ENCODE measurements at regions not wholly inside any gene's neighbourhood (a gene's known extent, or its start where the extent isn't known, plus 50 kb on each side); places are given as distances from the start of the nearest gene placed in this dataset.

DNA sequence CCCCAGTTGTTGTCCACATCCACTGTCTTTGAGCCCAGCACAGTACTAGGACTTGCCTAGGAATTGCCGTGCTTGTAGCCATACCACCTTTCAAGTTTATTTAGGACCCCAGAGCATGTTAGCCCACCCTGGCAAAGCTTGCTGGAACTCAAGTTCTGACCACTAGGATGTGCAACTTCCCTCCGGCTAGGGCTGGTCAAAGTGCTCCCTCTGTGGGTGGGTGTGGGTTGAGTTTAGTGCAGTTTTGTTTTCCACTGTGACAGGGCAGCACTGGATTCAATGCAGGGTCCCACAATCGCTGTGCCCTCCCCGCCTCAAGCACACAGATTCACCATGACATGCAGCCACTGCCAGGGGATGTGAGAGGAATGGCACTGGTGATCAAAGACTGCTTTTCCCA is 96.0 kb downstream of the RASGEF1B start:
- Histone ChIP-seq H2AFZ (ENCODE audit: low read depth, low read length) (no peak overlapping the region), H3K9me3 (ENCODE audit: insufficient read depth, low read length) (no peaks in the 10 kb centered on the region), H3K4me3 (ENCODE audit: low read length) (no peak overlapping the region), H3K79me2 (ENCODE audit: low read length) (no peaks in the 10 kb centered on the region), H3K27ac (ENCODE audit: low read length) (no peak overlapping the region), H3K27me3 (ENCODE audit: low read depth, low read length) (no peaks in the 10 kb centered on the region), H3K4me2 (ENCODE audit: low read length) (no peak overlapping the region), H4K20me1 (ENCODE audit: insufficient read depth, low read length) (no peaks in the 10 kb centered on the region), H3K9ac (ENCODE audit: low read length) (no peak overlapping the region), H3K36me3 (replicated peaks; ENCODE audit: low read depth, low read length) (no peaks in the 10 kb centered on the region), H3K4me1 (ENCODE audit: low read length) (no peaks in the 10 kb centered on the region)
- TF ChIP-seq EZH2phosphoT487 (IDR thresholded peaks at IDR 0.05; ENCODE audit: low read depth), result no peak
- TF ChIP-seq, protein P1, sequence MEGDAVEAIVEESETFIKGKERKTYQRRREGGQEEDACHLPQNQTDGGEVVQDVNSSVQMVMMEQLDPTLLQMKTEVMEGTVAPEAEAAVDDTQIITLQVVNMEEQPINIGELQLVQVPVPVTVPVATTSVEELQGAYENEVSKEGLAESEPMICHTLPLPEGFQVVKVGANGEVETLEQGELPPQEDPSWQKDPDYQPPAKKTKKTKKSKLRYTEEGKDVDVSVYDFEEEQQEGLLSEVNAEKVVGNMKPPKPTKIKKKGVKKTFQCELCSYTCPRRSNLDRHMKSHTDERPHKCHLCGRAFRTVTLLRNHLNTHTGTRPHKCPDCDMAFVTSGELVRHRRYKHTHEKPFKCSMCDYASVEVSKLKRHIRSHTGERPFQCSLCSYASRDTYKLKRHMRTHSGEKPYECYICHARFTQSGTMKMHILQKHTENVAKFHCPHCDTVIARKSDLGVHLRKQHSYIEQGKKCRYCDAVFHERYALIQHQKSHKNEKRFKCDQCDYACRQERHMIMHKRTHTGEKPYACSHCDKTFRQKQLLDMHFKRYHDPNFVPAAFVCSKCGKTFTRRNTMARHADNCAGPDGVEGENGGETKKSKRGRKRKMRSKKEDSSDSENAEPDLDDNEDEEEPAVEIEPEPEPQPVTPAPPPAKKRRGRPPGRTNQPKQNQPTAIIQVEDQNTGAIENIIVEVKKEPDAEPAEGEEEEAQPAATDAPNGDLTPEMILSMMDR (IDR thresholded peaks at IDR 0.05; ENCODE audit: low read depth, low read length), result peak; percentile 26

DNA sequence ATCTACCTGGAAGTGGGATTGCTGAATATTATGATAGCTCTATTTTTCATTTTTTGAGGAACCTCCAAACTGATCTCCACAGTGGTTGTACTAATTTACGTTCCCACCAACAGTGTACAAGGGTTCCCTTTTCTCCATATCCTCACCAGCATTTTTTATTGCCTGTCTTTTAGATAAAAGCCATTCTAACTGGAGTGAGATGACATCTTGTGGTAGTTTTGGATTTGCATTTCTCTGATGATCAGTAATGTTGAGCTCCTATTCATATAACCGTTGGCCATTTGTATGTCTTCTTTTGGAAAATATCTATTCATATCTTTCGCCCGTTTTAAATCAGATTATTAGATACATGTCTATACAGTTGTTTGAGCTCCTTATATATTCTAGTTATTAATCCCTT is 101.8 kb downstream of the RASGEF1B start:
- no peaks in the 10 kb centered on the region for H3K27me3 ChIP-seq (ENCODE audit: low read depth, low read length)
- H3K4me2 ChIP-seq (ENCODE audit: low read length), result no peak overlapping the region
- H3K9ac ChIP-seq (ENCODE audit: low read length), result no peak overlapping the region
- H3K27ac ChIP-seq (ENCODE audit: low read length), result no peak overlapping the region
- no peaks in the 10 kb centered on the region for H3K9me3 ChIP-seq (ENCODE audit: insufficient read depth, low read length)
- no peaks in the 10 kb centered on the region for H3K36me3 ChIP-seq (replicated peaks; ENCODE audit: low read depth, low read length)
- no peak overlapping the region for H2AFZ ChIP-seq (ENCODE audit: low read depth, low read length)
- H3K4me3 ChIP-seq (ENCODE audit: low read length), result no peak overlapping the region
- no peaks in the 10 kb centered on the region for H4K20me1 ChIP-seq (ENCODE audit: insufficient read depth, low read length)
- no peaks in the 10 kb centered on the region for H3K79me2 ChIP-seq (ENCODE audit: low read length)
- TF ChIP-seq EZH2phosphoT487 (IDR thresholded peaks at IDR 0.05; ENCODE audit: low read depth), result no peak
- TF ChIP-seq, protein P1 (IDR thresholded peaks at IDR 0.05; ENCODE audit: low read depth, low read length), result no peak
- H3K4me1 ChIP-seq (ENCODE audit: low read length), result no peaks in the 10 kb centered on the region

DNA sequence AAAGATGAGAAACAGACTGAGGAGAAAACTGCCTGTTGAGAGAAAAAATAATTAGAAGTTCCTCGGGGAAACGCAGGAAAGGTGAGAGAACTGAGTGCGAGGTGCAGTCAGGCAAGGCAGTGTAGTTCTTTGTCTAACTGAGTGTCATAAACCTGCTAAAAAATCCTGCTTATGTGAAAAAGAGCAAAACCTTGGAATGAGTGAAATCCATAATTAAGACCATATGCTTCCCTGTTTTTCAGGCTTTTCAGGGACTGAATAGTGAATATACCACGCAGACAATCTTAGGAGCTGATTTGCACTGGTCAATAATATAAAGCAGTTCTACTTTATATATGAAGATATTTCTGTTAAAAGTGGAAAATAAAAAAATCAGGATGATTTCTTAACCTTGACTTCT is 104.9 kb downstream of the RASGEF1B start:
- Histone ChIP-seq H3K27me3 (ENCODE audit: low read depth, low read length) (no peaks in the 10 kb centered on the region), H3K27ac (ENCODE audit: low read length) (no peak overlapping the region), H2AFZ (ENCODE audit: low read depth, low read length) (no peak overlapping the region), H3K79me2 (ENCODE audit: low read length) (no peaks in the 10 kb centered on the region), H3K9me3 (ENCODE audit: insufficient read depth, low read length) (no peaks in the 10 kb centered on the region), H3K36me3 (replicated peaks; ENCODE audit: low read depth, low read length) (no peaks in the 10 kb centered on the region), H3K4me2 (ENCODE audit: low read length) (no peak overlapping the region), H4K20me1 (ENCODE audit: insufficient read depth, low read length) (no peaks in the 10 kb centered on the region), H3K9ac (ENCODE audit: low read length) (no peak overlapping the region), H3K4me1 (ENCODE audit: low read length) (no peaks in the 10 kb centered on the region), H3K4me3 (ENCODE audit: low read length) (no peak overlapping the region)
- TF ChIP-seq, protein P1 (IDR thresholded peaks at IDR 0.05; ENCODE audit: low read depth, low read length), result no peak
- no peak for TF ChIP-seq EZH2phosphoT487 (IDR thresholded peaks at IDR 0.05; ENCODE audit: low read depth)

GRCh38 chr4:81360737-81361136 is 111.0 kb downstream of the RASGEF1B start:
- no peak for TF ChIP-seq EZH2phosphoT487 (IDR thresholded peaks at IDR 0.05; ENCODE audit: low read depth)
- TF ChIP-seq, protein P1 (IDR thresholded peaks at IDR 0.05; ENCODE audit: low read depth, low read length), result no peak
- 0 out of 2 replicates have a peak overlapping the region, but pooled peaks have one; percentile 5 for H3K4me2 ChIP-seq (ENCODE audit: low read length)

More at GRCh38 chr4:81360737-81361136, 111.0 kb downstream of the RASGEF1B start:
- Histone ChIP-seq H3K4me1 (ENCODE audit: low read length) (peaks cover 5% of the 10 kb centered on the region), H3K9me3 (ENCODE audit: insufficient read depth, low read length) (no peaks in the 10 kb centered on the region), H4K20me1 (ENCODE audit: insufficient read depth, low read length) (no peaks in the 10 kb centered on the region), H3K9ac (ENCODE audit: low read length) (no peak overlapping the region), H3K27me3 (ENCODE audit: low read depth, low read length) (peaks cover 3% of the 10 kb centered on the region; the same call in 1 of the 2 replicates), H3K36me3 (replicated peaks; ENCODE audit: low read depth, low read length) (no peaks in the 10 kb centered on the region), H3K4me3 (ENCODE audit: low read length) (no peak overlapping the region), H3K79me2 (ENCODE audit: low read length) (no peaks in the 10 kb centered on the region), H3K27ac (ENCODE audit: low read length) (no peak overlapping the region), H2AFZ (ENCODE audit: low read depth, low read length) (no peak overlapping the region)
